DND-41 (cell line): ENCODE measurements at regions not wholly inside any gene's neighbourhood (a gene's known extent, or its start where the extent isn't known, plus 50 kb on each side); places are given as distances from the start of the nearest gene placed in this dataset.

Source experiments
- ATAC-seq: fragments of 200-7000 bp; cut with Tn5 transposase; 3 replicates; pipeline ENCODE4 v1.9.1; 2021; ENCODE audit warnings: low read depth; ENCODE audit not compliant: insufficient read depth
- DNase-seq: peaks from one replicate; pipeline ENCODE4 v3.0.0-alpha.2; 2020
- H2AFZ ChIP-seq: 2 replicates; pipeline ENCODE4 v1.6.0; 2012; ENCODE audit warnings: low read depth, low read length
- H3K27ac ChIP-seq: 2 replicates; pipeline ENCODE4 v1.5.1; 2012; ENCODE audit warnings: low read length, inconsistent platforms
- H3K27me3 ChIP-seq: fragments of 200-600 bp; sonication (generic); 2 replicates; pipeline ENCODE4 v1.6.0; 2012; ENCODE audit warnings: low read length, mild to moderate bottlenecking, inconsistent platforms; ENCODE audit not compliant: insufficient read depth, poor library complexity
- H3K36me3 ChIP-seq: 2 replicates; pipeline ENCODE4 v1.5.1; 2012; ENCODE audit warnings: low read length, inconsistent platforms; ENCODE audit not compliant: insufficient read depth
- H3K4me1 ChIP-seq: 2 replicates; pipeline ENCODE4 v1.5.1; 2012; ENCODE audit warnings: mild to moderate bottlenecking, low read length; ENCODE audit not compliant: insufficient read depth
- H3K4me2 ChIP-seq: 2 replicates; pipeline ENCODE4 v1.6.0; 2012; ENCODE audit warnings: mild to moderate bottlenecking, moderate library complexity, low read length, inconsistent platforms; ENCODE audit not compliant: insufficient read depth
- H3K4me3 ChIP-seq, 2 experiments: fragments of 200-600 bp in 1 of 2; shearing (Covaris generic) in 1 of 2; 2 replicates each; pipeline ENCODE4 v1.5.1; 2012 to 2016; ENCODE audit warnings: inconsistent platforms in 2 of 2, low read length in 2 of 2, mild to moderate bottlenecking in 2 of 2, low read depth in 1 of 2, moderate library complexity in 1 of 2
- H3K79me2 ChIP-seq: 2 replicates; pipeline ENCODE4 v1.6.0; 2012; ENCODE audit warnings: low read length, inconsistent platforms; ENCODE audit not compliant: insufficient read depth
- H3K9ac ChIP-seq: 2 replicates; pipeline ENCODE4 v1.6.0; 2012; ENCODE audit warnings: low read depth, mild to moderate bottlenecking, inconsistent platforms, low read length, moderate library complexity
- H3K9me3 ChIP-seq: 2 replicates; pipeline ENCODE4 v1.5.1; 2012; ENCODE audit warnings: low read length, moderate library complexity, mild to moderate bottlenecking, inconsistent platforms; ENCODE audit not compliant: insufficient read depth, severe bottlenecking
- H4K20me1 ChIP-seq: 2 replicates; pipeline ENCODE4 v1.6.0; 2012; ENCODE audit warnings: low read length; ENCODE audit not compliant: insufficient read depth
- EZH2 ChIP-seq: IDR thresholded peaks from 3 replicates; pipeline ENCODE4 v1.6.1; 2012; ENCODE audit warnings: borderline replicate concordance, low read depth, mild to moderate bottlenecking, moderate library complexity, low read length, inconsistent platforms; ENCODE audit not compliant: severe bottlenecking
- TF ChIP-seq, protein P1 (sequence below): IDR thresholded peaks from 2 replicates; pipeline ENCODE4 v1.5.1; 2012; ENCODE audit warnings: borderline replicate concordance, low read length, moderate library complexity, mild to moderate bottlenecking; ENCODE audit not compliant: poor library complexity, severe bottlenecking; ENCODE audit errors: extremely low read depth

DNA sequence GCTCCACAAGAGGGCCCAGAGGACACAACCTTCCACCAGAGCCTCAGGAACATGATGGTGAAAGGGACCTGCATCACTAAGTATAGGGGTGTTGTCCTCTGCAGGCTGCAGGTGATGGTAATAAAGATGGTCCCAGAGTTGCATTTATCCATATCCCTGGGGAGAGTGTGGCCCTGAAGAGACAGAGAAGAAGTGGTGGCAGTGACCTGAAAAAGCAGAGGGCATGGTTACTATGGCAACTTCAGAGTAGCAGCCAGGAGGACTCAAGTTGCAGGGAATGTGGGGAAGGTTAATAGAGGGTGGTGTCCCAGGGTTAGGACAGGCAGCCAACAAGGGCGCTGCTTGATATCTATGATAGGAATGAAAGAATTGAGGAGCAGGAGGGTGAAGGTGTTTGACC lies 57.1 kb downstream of the HLA-A start:
- Histone ChIP-seq H3K4me2 (no peak overlapping the region), H3K4me3 (no peak overlapping the region), H3K27ac (no peak overlapping the region), H2AFZ (no peak overlapping the region), H3K27me3 (no peaks in the 10 kb centered on the region), H3K4me1 (no peaks in the 10 kb centered on the region), H4K20me1 (no peaks in the 10 kb centered on the region), H3K9me3 (no peaks in the 10 kb centered on the region), H3K9ac (no peak overlapping the region), H3K36me3 (no peaks in the 10 kb centered on the region), H3K79me2 (no peaks in the 10 kb centered on the region)
- TF ChIP-seq, protein P1, sequence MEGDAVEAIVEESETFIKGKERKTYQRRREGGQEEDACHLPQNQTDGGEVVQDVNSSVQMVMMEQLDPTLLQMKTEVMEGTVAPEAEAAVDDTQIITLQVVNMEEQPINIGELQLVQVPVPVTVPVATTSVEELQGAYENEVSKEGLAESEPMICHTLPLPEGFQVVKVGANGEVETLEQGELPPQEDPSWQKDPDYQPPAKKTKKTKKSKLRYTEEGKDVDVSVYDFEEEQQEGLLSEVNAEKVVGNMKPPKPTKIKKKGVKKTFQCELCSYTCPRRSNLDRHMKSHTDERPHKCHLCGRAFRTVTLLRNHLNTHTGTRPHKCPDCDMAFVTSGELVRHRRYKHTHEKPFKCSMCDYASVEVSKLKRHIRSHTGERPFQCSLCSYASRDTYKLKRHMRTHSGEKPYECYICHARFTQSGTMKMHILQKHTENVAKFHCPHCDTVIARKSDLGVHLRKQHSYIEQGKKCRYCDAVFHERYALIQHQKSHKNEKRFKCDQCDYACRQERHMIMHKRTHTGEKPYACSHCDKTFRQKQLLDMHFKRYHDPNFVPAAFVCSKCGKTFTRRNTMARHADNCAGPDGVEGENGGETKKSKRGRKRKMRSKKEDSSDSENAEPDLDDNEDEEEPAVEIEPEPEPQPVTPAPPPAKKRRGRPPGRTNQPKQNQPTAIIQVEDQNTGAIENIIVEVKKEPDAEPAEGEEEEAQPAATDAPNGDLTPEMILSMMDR, result no peak
- TF ChIP-seq EZH2, result no peak
- ATAC-seq, result no peak
- no peak for DNase-seq

DNA sequence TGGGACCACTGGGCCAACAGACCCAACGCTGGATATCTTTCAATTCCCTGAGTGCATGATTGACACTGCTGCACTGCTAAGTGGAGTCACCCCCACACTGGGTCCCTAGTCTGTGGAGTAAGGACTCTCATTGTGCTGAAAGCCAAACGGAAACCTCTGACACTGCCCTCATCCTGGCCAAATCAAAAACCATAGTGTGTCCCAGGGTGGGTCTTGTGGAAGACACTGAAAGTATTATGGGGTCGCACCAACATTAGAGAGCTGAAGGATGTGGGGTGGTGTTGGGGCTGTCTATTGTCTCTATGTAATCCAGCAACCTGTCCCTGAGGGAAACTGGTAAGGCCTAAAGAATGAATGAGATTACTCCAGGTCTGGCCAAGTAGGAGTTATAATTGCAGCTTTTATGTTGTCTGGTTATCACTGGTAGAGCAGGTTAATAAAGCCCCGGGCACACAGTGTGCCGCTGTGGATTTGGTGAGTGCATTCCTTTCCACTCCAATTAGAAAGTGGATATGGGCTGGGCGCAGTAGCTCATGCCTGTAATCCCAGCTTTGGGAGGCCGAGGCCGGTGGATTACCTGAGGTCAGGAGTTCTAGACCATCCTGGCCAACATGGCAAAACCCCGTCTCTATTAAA lies 57.9 kb downstream of the HLA-A start:
- Histone ChIP-seq H4K20me1 (no peaks in the 10 kb centered on the region), H3K79me2 (no peaks in the 10 kb centered on the region), H3K4me2 (no peak overlapping the region), H3K9ac (no peak overlapping the region), H2AFZ (no peak overlapping the region), H3K4me1 (no peaks in the 10 kb centered on the region), H3K9me3 (no peaks in the 10 kb centered on the region), H3K27ac (no peak overlapping the region), H3K4me3 (no peak overlapping the region), H3K27me3 (no peaks in the 10 kb centered on the region), H3K36me3 (no peaks in the 10 kb centered on the region)
- TF ChIP-seq EZH2, result no peak
- DNase-seq (no peak), ATAC-seq (peak; percentile 50)

DNA sequence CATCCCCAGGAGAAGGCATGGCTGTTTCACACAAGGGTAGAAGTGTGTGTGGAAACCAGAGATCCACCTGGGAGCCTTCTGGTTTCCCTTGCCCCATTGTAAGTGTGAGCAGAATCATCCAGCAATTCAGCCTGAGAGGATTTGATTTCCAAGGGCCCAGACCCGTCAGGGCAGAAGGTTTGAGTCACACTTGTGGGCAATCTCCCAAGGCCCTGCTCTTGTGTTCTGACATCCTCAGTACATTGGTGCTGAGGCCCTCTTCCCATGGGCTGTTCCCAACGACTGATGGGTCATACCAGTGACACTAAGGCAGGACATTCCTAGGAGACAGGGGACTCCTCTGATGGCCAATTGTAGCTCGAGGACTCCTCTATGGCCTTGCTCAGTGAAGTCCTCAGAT lies 58.2 kb upstream of the POLR1H start:
- H3K4me3 ChIP-seq, result no peak overlapping the region
- H3K36me3 ChIP-seq, result no peaks in the 10 kb centered on the region
- H3K27me3 ChIP-seq, result no peaks in the 10 kb centered on the region
- H3K9me3 ChIP-seq, result no peaks in the 10 kb centered on the region
- no peak overlapping the region for H3K27ac ChIP-seq
- H4K20me1 ChIP-seq, result no peaks in the 10 kb centered on the region
- H3K4me2 ChIP-seq, result no peak overlapping the region
- no peak overlapping the region for H3K9ac ChIP-seq
- H2AFZ ChIP-seq, result no peak overlapping the region
- DNase-seq, result no peak
- H3K79me2 ChIP-seq, result no peaks in the 10 kb centered on the region
- TF ChIP-seq, protein P1, result no peak
- TF ChIP-seq EZH2, result no peak
- no peaks in the 10 kb centered on the region for H3K4me1 ChIP-seq
- no peak for ATAC-seq

DNA sequence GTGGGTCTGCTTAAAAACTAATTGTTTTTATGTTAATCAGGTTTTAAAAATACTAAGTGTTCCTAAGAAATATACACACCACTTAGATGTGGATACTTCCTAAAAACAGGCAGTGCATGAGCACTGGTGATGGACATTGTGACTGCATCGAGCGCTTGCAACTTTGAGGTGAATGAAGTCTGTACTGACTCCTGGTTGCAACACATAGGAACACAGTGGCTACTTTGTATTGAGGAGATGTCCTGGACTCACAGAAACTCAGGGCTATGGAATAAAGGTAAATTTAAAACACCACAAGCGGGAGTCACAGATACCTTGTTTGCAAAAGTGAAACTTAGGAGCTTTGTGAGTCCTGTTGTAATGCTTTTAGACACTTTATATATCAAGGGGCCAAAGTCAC lies 55.6 kb upstream of the POLR1H start:
- H3K36me3 ChIP-seq, result no peaks in the 10 kb centered on the region
- H3K4me2 ChIP-seq, result no peak overlapping the region
- no peak for DNase-seq
- no peak overlapping the region for H3K27ac ChIP-seq
- no peaks in the 10 kb centered on the region for H3K4me1 ChIP-seq
- no peak overlapping the region for H3K9ac ChIP-seq
- no peaks in the 10 kb centered on the region for H3K9me3 ChIP-seq
- no peak overlapping the region for H3K4me3 ChIP-seq
- H2AFZ ChIP-seq, result no peak overlapping the region
- H3K79me2 ChIP-seq, result no peaks in the 10 kb centered on the region
- H3K27me3 ChIP-seq, result no peaks in the 10 kb centered on the region
- no peak for ATAC-seq
- H4K20me1 ChIP-seq, result no peaks in the 10 kb centered on the region
- TF ChIP-seq, protein P1, result no peak
- no peak for TF ChIP-seq EZH2
